ENCODE measurements at regions not wholly inside any gene's neighbourhood (a gene's known extent, or its start where the extent isn't known, plus 50 kb on each side); places are given as distances from the start of the nearest gene placed in this dataset.
A peak's percentile ranks its signal among the peaks of the same experiment; 100 is the strongest.

GRCh38 chr4:14726877-14727361 lies 275.4 kb upstream of the CPEB2 start:
- Mint-ChIP-seq H3K4me1 (no peaks in the 10 kb centered on the region), H3K27ac (no peak overlapping the region), H3K27me3 (ENCODE audit: low read depth in 3 of 3) (peaks cover 0 to 5% (median 2%) of the 10 kb centered on the region in 3 donors), H3K36me3 (no peaks in the 10 kb centered on the region), H3K4me3 (no peak overlapping the region), H3K9me3 (peaks cover 0 to 3% (median under 1%) of the 10 kb centered on the region in 6 donors)
- no peak for DNase-seq

- Mint-ChIP-seq H3K27me3 (ENCODE audit: low read depth in 3 of 3) (no peaks in the 10 kb centered on the region), H3K4me3 (no peak overlapping the region), H3K9me3 (peaks cover 0 to 3% (median 0%) of the 10 kb centered on the region in 6 donors), H3K27ac (no peak overlapping the region), H3K4me1 (no peaks in the 10 kb centered on the region), H3K36me3 (no peaks in the 10 kb centered on the region)
- DNase-seq, result no peak
Observed at GRCh38 chr4:14729282-14730000, 272.8 kb upstream of the CPEB2 start.

- H3K4me1 Mint-ChIP-seq, result no peaks in the 10 kb centered on the region
- no peaks in the 10 kb centered on the region for H3K36me3 Mint-ChIP-seq
- no peak overlapping the region for H3K27ac Mint-ChIP-seq
- H3K4me3 Mint-ChIP-seq, result no peak overlapping the region
- H3K27me3 Mint-ChIP-seq (ENCODE audit: low read depth in 3 of 3), result peaks cover 0 to 2% (median 2%) of the 10 kb centered on the region in 3 donors
- H3K9me3 Mint-ChIP-seq, result peaks cover 0 to 5% (median 0%) of the 10 kb centered on the region in 6 donors
- DNase-seq, result no peak
Observed at GRCh38 chr4:14742054-14742453, 260.2 kb upstream of the CPEB2 start.

- Mint-ChIP-seq H3K27me3 (ENCODE audit: low read depth in 3 of 3) (peaks cover 0 to 2% (median 0%) of the 10 kb centered on the region in 3 donors), H3K4me1 (no peaks in the 10 kb centered on the region), H3K36me3 (no peaks in the 10 kb centered on the region), H3K27ac (no peak overlapping the region), H3K4me3 (no peak overlapping the region), H3K9me3 (peaks cover 0 to 2% (median 0%) of the 10 kb centered on the region in 6 donors)
- DNase-seq, result no peak
Observed at GRCh38 chr4:14743172-14743571, 259.1 kb upstream of the CPEB2 start.

- Mint-ChIP-seq H3K4me3 (no peak overlapping the region), H3K9me3 (no peaks in the 10 kb centered on the region), H3K4me1 (no peaks in the 10 kb centered on the region), H3K27ac (no peak overlapping the region), H3K27me3 (ENCODE audit: low read depth in 3 of 3) (peaks cover 0 to 2% (median 0%) of the 10 kb centered on the region in 3 donors), H3K36me3 (no peaks in the 10 kb centered on the region)
- no peak for DNase-seq
Observed at GRCh38 chr4:14743601-14744000, 258.7 kb upstream of the CPEB2 start.

GRCh38 chr4:14744346-14744745 lies 257.9 kb upstream of the CPEB2 start:
- Mint-ChIP-seq H3K9me3 (no peaks in the 10 kb centered on the region), H3K27ac (no peak overlapping the region), H3K27me3 (ENCODE audit: low read depth in 3 of 3) (peaks cover 0 to 2% (median 0%) of the 10 kb centered on the region in 3 donors), H3K4me1 (no peaks in the 10 kb centered on the region), H3K36me3 (no peaks in the 10 kb centered on the region), H3K4me3 (no peak overlapping the region)
- no peak for DNase-seq

GRCh38 chr4:14749910-14750309 lies 252.4 kb upstream of the CPEB2 start:
- peaks cover 1 to 33% (median 13%) of the 10 kb centered on the region in 6 donors for H3K9me3 Mint-ChIP-seq
- H3K27ac Mint-ChIP-seq, result no peak overlapping the region
- no peak overlapping the region for H3K4me3 Mint-ChIP-seq
- peaks cover 0 to 4% (median 0%) of the 10 kb centered on the region in 3 donors for H3K27me3 Mint-ChIP-seq (ENCODE audit: low read depth in 3 of 3)
- peaks cover 6 to 11% (median 9%) of the 10 kb centered on the region in 3 donors for H3K36me3 Mint-ChIP-seq
- no peaks in the 10 kb centered on the region for H3K4me1 Mint-ChIP-seq
- DNase-seq, result peak in 2 of 3 donors; percentile 4 to 9

GRCh38 chr4:14752341-14753046 lies 249.8 kb upstream of the CPEB2 start:
- Mint-ChIP-seq H3K4me1 (no peaks in the 10 kb centered on the region), H3K27ac (no peak overlapping the region), H3K9me3 (peaks cover 2 to 35% (median 13%) of the 10 kb centered on the region in 6 donors), H3K27me3 (ENCODE audit: low read depth in 3 of 3) (peaks cover 0 to 5% (median 0%) of the 10 kb centered on the region in 3 donors), H3K4me3 (no peak overlapping the region), H3K36me3 (peaks cover 6 to 11% (median 9%) of the 10 kb centered on the region in 3 donors)
- DNase-seq, result no peak

GRCh38 chr4:14767142-14767541 lies 235.1 kb upstream of the CPEB2 start:
- Mint-ChIP-seq H3K27me3 (ENCODE audit: low read depth in 3 of 3) (peaks cover 0 to 3% (median 0%) of the 10 kb centered on the region in 3 donors), H3K27ac (no peak overlapping the region), H3K36me3 (peaks cover 0 to 2% (median 0%) of the 10 kb centered on the region in 3 donors), H3K4me3 (no peak overlapping the region), H3K9me3 (peaks cover 0 to 5% (median 0%) of the 10 kb centered on the region in 6 donors), H3K4me1 (no peaks in the 10 kb centered on the region)
- DNase-seq, result no peak

- Mint-ChIP-seq H3K4me1 (no peaks in the 10 kb centered on the region), H3K36me3 (no peaks in the 10 kb centered on the region), H3K27me3 (ENCODE audit: low read depth in 3 of 3) (peaks cover 0 to 3% (median 0%) of the 10 kb centered on the region in 3 donors), H3K9me3 (peaks cover 0 to 5% (median 0%) of the 10 kb centered on the region in 6 donors), H3K27ac (no peak overlapping the region), H3K4me3 (no peak overlapping the region)
- DNase-seq, result no peak
Observed at GRCh38 chr4:14768449-14768848, 233.8 kb upstream of the CPEB2 start.

GRCh38 chr4:14769993-14770392 lies 232.3 kb upstream of the CPEB2 start:
- H3K4me1 Mint-ChIP-seq, result no peaks in the 10 kb centered on the region
- H3K27me3 Mint-ChIP-seq (ENCODE audit: low read depth in 3 of 3), result peaks cover 0 to 3% (median 0%) of the 10 kb centered on the region in 3 donors

GRCh38 chr4:14771094-14771493 lies 231.2 kb upstream of the CPEB2 start:
- peaks cover 0 to 10% (median 0%) of the 10 kb centered on the region in 6 donors for H3K9me3 Mint-ChIP-seq
- no peak overlapping the region for H3K27ac Mint-ChIP-seq
- no peak for DNase-seq
- H3K36me3 Mint-ChIP-seq, result no peaks in the 10 kb centered on the region
- peaks cover 0 to 3% (median 2%) of the 10 kb centered on the region in 3 donors for H3K27me3 Mint-ChIP-seq (ENCODE audit: low read depth in 3 of 3)
- H3K4me3 Mint-ChIP-seq, result no peak overlapping the region
- H3K4me1 Mint-ChIP-seq, result no peaks in the 10 kb centered on the region

More at GRCh38 chr4:14769993-14770392, 232.3 kb upstream of the CPEB2 start:
- no peak overlapping the region for H3K27ac Mint-ChIP-seq
- no peak for DNase-seq
- H3K36me3 Mint-ChIP-seq, result no peaks in the 10 kb centered on the region
- no peak overlapping the region for H3K4me3 Mint-ChIP-seq
- peaks cover 0 to 6% (median 0%) of the 10 kb centered on the region in 6 donors for H3K9me3 Mint-ChIP-seq

GRCh38 chr4:14771504-14772175 lies 230.6 kb upstream of the CPEB2 start:
- Mint-ChIP-seq H3K4me3 (no peak overlapping the region), H3K9me3 (peaks cover 0 to 11% (median 0%) of the 10 kb centered on the region in 6 donors), H3K27ac (no peak overlapping the region), H3K4me1 (no peaks in the 10 kb centered on the region), H3K36me3 (no peaks in the 10 kb centered on the region), H3K27me3 (ENCODE audit: low read depth in 3 of 3) (peaks cover 0 to 3% (median 2%) of the 10 kb centered on the region in 3 donors)
- DNase-seq, result no peak

All from immature natural killer cell (primary cell).